ENCODE measurements at regions not wholly inside any gene's neighbourhood (a gene's known extent, or its start where the extent isn't known, plus 50 kb on each side); places are given as distances from the start of the nearest gene placed in this dataset.

DNA sequence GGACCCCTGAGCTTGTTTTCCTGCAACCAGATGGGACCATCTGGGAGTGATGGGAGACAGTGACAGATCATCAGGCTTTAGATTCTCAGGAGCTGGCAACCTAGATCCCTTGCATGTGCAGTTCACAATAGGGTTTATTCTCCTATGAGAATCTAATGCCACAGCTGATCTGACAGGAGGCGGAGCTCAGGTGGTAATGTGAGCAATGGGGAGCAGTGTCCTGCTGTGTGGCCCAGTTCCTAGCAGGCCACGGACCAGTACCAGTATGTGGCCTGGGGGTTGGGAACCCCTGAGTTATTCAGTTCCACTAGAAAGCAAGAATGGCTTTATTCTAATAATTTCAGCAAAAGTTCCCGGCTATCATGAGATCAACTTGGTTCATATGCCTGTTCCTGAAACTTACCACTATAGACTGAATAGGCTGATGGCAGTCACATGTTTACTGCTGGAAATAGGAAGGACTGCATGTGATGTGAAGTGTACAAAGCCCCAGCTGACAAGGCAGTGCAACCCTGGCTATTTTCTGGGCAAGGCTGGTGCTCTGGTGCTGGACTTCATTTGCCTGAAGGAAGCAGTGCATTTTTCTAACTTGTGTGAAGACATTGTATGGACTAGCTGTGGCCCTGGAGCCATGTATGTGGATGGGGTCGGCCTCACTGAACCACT, 107.2 kb downstream of the SPRY1 start:
- Histone ChIP-seq H3K9ac (ENCODE audit: low read length) (no peak overlapping the region), H3K4me3 (ENCODE audit: low read length) (no peak overlapping the region), H3K4me1 (ENCODE audit: control insufficient read depth, insufficient read depth, low read length) (peaks cover 21% of the 10 kb centered on the region), H3K9me3 (ENCODE audit: control insufficient read depth, low read length) (no peaks in the 10 kb centered on the region), H3K27me3 (ENCODE audit: control insufficient read depth, insufficient read depth, low read length) (no peaks in the 10 kb centered on the region), H3K36me3 (ENCODE audit: control insufficient read depth, insufficient read depth, low read length) (no peaks in the 10 kb centered on the region)

DNA sequence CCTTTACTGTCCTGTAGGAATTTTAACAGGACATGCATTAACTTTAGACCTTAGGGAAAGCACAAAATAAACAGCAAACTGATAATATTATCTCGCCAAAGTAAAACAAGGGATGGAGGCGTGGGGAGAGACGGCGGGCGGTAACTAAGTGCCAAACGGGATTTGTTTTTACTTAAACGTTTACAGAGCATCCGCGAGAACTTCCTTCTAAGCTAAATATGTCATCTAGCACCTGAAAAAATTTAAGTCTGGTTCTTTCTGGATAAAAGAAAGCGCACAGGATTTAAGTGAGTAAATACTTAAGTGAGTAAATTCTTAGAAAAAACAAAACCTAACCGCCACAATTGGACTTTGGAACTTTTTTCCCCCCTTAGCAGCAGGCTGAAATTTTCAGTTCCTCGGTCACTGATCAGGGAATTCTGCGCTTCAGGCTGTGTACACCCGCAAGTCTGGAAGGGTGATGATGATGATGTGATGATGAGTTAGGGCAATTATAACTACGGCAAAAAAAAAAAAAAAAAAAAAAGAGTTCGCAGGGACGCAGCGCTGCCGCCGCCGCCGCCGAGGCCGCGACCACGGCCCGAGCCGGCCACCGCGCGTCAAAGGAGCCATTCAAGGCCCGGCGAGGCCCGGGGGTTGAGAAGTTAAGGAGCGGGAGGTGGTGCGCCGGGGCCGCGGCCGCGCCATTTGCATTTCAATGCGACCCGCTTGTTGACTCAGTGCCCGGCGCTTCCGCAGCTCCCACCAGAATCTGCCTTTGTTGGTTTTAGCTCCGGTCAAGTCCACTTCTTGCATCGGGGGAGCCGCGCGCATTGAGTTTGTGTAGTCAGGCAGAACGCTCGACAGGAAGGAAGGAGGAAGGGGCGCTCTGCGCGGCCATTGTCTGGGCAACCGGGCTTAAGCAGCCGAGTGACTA, 108.8 kb downstream of the SPRY1 start:
- Histone ChIP-seq H3K4me3 (ENCODE audit: low read length) (peak overlapping the region; percentile 82), H3K9me3 (ENCODE audit: control insufficient read depth, low read length) (no peaks in the 10 kb centered on the region), H3K9ac (ENCODE audit: low read length) (peak overlapping the region; percentile 71)

DNA sequence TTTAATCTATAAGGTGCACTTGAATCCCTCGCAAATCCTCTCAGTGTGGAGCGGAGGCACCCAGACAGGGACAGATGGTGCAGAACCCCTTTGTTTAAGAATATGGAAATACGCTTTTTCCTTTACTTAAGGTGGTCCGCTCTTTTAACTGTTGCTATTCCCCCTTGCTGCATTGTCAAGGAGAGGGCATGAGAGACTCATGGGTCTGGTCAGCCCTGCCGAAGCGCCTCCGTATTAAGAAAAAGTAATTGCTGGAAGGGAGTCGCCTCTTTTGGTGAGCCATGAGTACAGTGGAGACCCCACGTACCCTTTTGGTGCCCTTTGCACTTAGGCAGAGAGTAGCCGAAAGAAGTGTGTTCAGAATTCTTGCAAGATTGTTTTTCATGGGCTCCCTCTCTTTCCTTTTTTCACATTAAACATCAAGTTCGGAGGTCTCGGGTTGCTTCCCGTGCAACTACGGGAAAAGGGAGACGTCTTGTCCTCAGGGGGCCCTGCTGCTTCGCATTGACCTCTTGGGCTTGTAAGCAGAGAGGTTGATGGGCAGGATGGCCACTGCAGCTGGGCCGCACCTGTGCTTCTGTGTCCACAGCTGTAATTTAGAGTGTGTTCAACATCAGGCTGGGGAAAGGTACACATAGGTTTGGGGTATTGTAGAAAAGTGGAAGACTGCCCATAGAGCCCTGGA, 109.6 kb downstream of the SPRY1 start:
- no peaks in the 10 kb centered on the region for H3K27me3 ChIP-seq (ENCODE audit: control insufficient read depth, insufficient read depth, low read length)
- H3K36me3 ChIP-seq (ENCODE audit: control insufficient read depth, insufficient read depth, low read length) = no peaks in the 10 kb centered on the region
- no peaks in the 10 kb centered on the region for H3K9me3 ChIP-seq (ENCODE audit: control insufficient read depth, low read length)
- H3K9ac ChIP-seq (ENCODE audit: low read length) = peak overlapping the region; percentile 71
- peak overlapping the region; percentile 82 for H3K4me3 ChIP-seq (ENCODE audit: low read length)
- H3K4me1 ChIP-seq (ENCODE audit: control insufficient read depth, insufficient read depth, low read length) = peaks cover 21% of the 10 kb centered on the region

More for the DNA sequence above, 108.8 kb downstream of the SPRY1 start:
- peaks cover 21% of the 10 kb centered on the region for H3K4me1 ChIP-seq (ENCODE audit: control insufficient read depth, insufficient read depth, low read length)
- no peaks in the 10 kb centered on the region for H3K36me3 ChIP-seq (ENCODE audit: control insufficient read depth, insufficient read depth, low read length)
- no peaks in the 10 kb centered on the region for H3K27me3 ChIP-seq (ENCODE audit: control insufficient read depth, insufficient read depth, low read length)

DNA sequence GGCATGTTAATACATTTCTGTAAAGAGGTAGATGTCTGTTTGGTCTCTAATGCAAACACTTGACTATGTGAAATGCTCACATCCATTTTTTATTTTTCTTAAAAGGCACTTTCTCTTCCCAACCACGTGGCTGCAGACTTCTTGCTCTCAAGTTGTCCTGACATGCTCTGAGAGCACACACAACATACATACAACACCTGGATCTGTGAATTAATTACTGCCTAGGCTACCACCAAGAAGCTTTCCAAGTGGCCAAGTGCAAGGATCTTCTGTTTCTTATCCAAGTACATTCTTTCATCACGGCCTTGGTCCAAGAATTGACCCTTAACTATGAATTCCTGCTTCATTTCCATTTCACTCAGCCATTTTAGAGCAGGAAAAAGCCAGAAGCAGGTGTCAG, 110.8 kb downstream of the SPRY1 start:
- H3K4me3 ChIP-seq (ENCODE audit: low read length) = no peak overlapping the region
- H3K27me3 ChIP-seq (ENCODE audit: control insufficient read depth, insufficient read depth, low read length) = no peaks in the 10 kb centered on the region
- H3K9me3 ChIP-seq (ENCODE audit: control insufficient read depth, low read length) = no peaks in the 10 kb centered on the region
- no peak overlapping the region for H3K9ac ChIP-seq (ENCODE audit: low read length)
- peaks cover 21% of the 10 kb centered on the region for H3K4me1 ChIP-seq (ENCODE audit: control insufficient read depth, insufficient read depth, low read length)
- no peaks in the 10 kb centered on the region for H3K36me3 ChIP-seq (ENCODE audit: control insufficient read depth, insufficient read depth, low read length)

GRCh38 chr4:123510221-123510620, 113.6 kb downstream of the SPRY1 start:
- Histone ChIP-seq H3K27me3 (ENCODE audit: control insufficient read depth, insufficient read depth, low read length) (no peaks in the 10 kb centered on the region), H3K36me3 (ENCODE audit: control insufficient read depth, insufficient read depth, low read length) (no peaks in the 10 kb centered on the region), H3K9me3 (ENCODE audit: control insufficient read depth, low read length) (no peaks in the 10 kb centered on the region), H3K4me3 (ENCODE audit: low read length) (no peak overlapping the region), H3K4me1 (ENCODE audit: control insufficient read depth, insufficient read depth, low read length) (peaks cover 13% of the 10 kb centered on the region), H3K9ac (ENCODE audit: low read length) (no peak overlapping the region)

GRCh38 chr4:123510659-123511058, 114.1 kb downstream of the SPRY1 start:
- Histone ChIP-seq H3K9me3 (ENCODE audit: control insufficient read depth, low read length) (no peaks in the 10 kb centered on the region), H3K4me1 (ENCODE audit: control insufficient read depth, insufficient read depth, low read length) (peaks cover 13% of the 10 kb centered on the region), H3K4me3 (ENCODE audit: low read length) (no peak overlapping the region), H3K9ac (ENCODE audit: low read length) (no peak overlapping the region), H3K27me3 (ENCODE audit: control insufficient read depth, insufficient read depth, low read length) (no peaks in the 10 kb centered on the region), H3K36me3 (ENCODE audit: control insufficient read depth, insufficient read depth, low read length) (no peaks in the 10 kb centered on the region)

DNA sequence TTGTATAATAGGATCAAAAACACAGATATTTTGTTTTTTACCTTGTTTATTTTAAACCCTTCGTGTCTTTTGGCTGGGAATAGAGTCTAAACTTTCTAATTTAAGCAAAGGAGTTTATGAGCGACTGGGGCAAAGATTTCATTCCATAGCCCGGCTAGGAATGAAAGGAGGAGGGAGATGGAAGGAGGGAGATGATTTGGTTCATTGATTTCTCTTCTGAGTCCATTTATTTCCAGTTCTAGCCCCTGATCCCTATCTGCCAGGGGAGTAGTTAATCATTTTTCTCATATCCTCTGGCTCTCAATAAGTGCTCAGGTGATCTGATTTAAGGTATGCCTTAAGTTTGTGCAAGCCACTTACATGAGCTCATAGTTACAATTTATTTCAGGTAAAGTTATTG, 120.0 kb downstream of the SPRY1 start:
- H3K4me1 ChIP-seq (ENCODE audit: control insufficient read depth, insufficient read depth, low read length) = no peaks in the 10 kb centered on the region
- no peaks in the 10 kb centered on the region for H3K27me3 ChIP-seq (ENCODE audit: control insufficient read depth, insufficient read depth, low read length)
- H3K9ac ChIP-seq (ENCODE audit: low read length) = no peak overlapping the region
- no peaks in the 10 kb centered on the region for H3K9me3 ChIP-seq (ENCODE audit: control insufficient read depth, low read length)
- no peaks in the 10 kb centered on the region for H3K36me3 ChIP-seq (ENCODE audit: control insufficient read depth, insufficient read depth, low read length)
- H3K4me3 ChIP-seq (ENCODE audit: low read length) = no peak overlapping the region

DNA sequence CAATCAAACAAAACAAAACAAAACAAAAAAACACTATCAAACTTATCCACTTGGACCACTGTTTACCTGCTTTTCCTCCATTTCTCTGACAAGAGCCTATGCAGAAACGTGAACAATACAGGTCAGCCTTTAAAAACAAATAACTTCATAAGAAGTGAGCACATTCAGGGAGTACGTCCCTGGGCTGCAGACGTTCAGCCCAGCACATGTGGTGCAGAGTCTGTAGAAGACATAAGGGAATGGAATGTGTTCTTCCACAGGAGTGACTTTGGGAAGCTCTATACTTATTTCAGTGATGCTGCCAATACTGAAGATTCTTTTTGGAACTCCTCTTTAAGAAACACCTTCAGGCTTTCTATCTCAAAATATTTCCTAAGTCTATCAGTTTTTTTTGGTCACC, 120.6 kb downstream of the SPRY1 start:
- Histone ChIP-seq H3K9ac (ENCODE audit: low read length) (no peak overlapping the region), H3K9me3 (ENCODE audit: control insufficient read depth, low read length) (no peaks in the 10 kb centered on the region), H3K4me1 (ENCODE audit: control insufficient read depth, insufficient read depth, low read length) (no peaks in the 10 kb centered on the region)

GRCh38 chr4:123517971-123518370, 121.4 kb downstream of the SPRY1 start:
- Histone ChIP-seq H3K9me3 (ENCODE audit: control insufficient read depth, low read length) (no peaks in the 10 kb centered on the region), H3K27me3 (ENCODE audit: control insufficient read depth, insufficient read depth, low read length) (no peaks in the 10 kb centered on the region), H3K9ac (ENCODE audit: low read length) (no peak overlapping the region), H3K36me3 (ENCODE audit: control insufficient read depth, insufficient read depth, low read length) (no peaks in the 10 kb centered on the region), H3K4me1 (ENCODE audit: control insufficient read depth, insufficient read depth, low read length) (no peaks in the 10 kb centered on the region), H3K4me3 (ENCODE audit: low read length) (no peak overlapping the region)

More for the DNA sequence above, 120.6 kb downstream of the SPRY1 start:
- Histone ChIP-seq H3K4me3 (ENCODE audit: low read length) (no peak overlapping the region), H3K27me3 (ENCODE audit: control insufficient read depth, insufficient read depth, low read length) (no peaks in the 10 kb centered on the region), H3K36me3 (ENCODE audit: control insufficient read depth, insufficient read depth, low read length) (no peaks in the 10 kb centered on the region)

- no peaks in the 10 kb centered on the region for H3K36me3 ChIP-seq (ENCODE audit: control insufficient read depth, insufficient read depth, low read length)
- peaks cover 7% of the 10 kb centered on the region for H3K4me1 ChIP-seq (ENCODE audit: control insufficient read depth, insufficient read depth, low read length)
Observed at GRCh38 chr4:123520325-123520724, 123.7 kb downstream of the SPRY1 start.

DNA sequence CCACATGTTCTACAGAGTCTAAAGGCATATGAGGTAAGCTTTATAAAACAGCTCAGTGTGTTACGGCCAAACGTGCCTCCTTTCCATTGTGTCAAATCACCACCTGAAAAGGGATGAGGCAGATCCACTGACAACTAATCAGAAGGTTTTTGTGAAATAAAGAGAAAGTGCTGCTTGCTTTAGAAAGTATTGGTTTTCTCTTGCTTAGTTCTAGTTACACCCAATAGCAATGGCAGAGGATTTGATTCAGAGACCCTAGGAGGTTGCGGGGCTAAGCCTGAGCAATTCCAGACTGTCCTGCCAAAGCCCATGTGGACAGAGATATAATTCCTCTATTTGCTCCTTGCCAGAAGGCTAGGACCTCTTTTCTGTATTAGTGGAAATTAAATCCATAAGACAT, 125.5 kb downstream of the SPRY1 start:
- Histone ChIP-seq H3K4me1 (ENCODE audit: control insufficient read depth, insufficient read depth, low read length) (peaks cover 8% of the 10 kb centered on the region), H3K4me3 (ENCODE audit: low read length) (no peak overlapping the region), H3K9me3 (ENCODE audit: control insufficient read depth, low read length) (no peaks in the 10 kb centered on the region), H3K9ac (ENCODE audit: low read length) (no peak overlapping the region), H3K36me3 (ENCODE audit: control insufficient read depth, insufficient read depth, low read length) (no peaks in the 10 kb centered on the region), H3K27me3 (ENCODE audit: control insufficient read depth, insufficient read depth, low read length) (no peaks in the 10 kb centered on the region)

More at GRCh38 chr4:123520325-123520724, 123.7 kb downstream of the SPRY1 start:
- H3K27me3 ChIP-seq (ENCODE audit: control insufficient read depth, insufficient read depth, low read length) = no peaks in the 10 kb centered on the region
- H3K9ac ChIP-seq (ENCODE audit: low read length) = no peak overlapping the region
- H3K4me3 ChIP-seq (ENCODE audit: low read length) = no peak overlapping the region
- H3K9me3 ChIP-seq (ENCODE audit: control insufficient read depth, low read length) = no peaks in the 10 kb centered on the region

- Histone ChIP-seq H3K4me3 (ENCODE audit: low read length) (no peak overlapping the region), H3K27me3 (ENCODE audit: control insufficient read depth, insufficient read depth, low read length) (no peaks in the 10 kb centered on the region), H3K9ac (ENCODE audit: low read length) (no peak overlapping the region)
Observed at GRCh38 chr4:123522646-123523045, 126.1 kb downstream of the SPRY1 start.

More at GRCh38 chr4:123522646-123523045, 126.1 kb downstream of the SPRY1 start:
- no peaks in the 10 kb centered on the region for H3K9me3 ChIP-seq (ENCODE audit: control insufficient read depth, low read length)
- no peaks in the 10 kb centered on the region for H3K36me3 ChIP-seq (ENCODE audit: control insufficient read depth, insufficient read depth, low read length)
- peaks cover 8% of the 10 kb centered on the region for H3K4me1 ChIP-seq (ENCODE audit: control insufficient read depth, insufficient read depth, low read length)
